NCI-H82 treated with DMSO at 0.1 percent for 48 hours (cell line): ENCODE measurements at regions not wholly inside any gene's neighbourhood (a gene's known extent, or its start where the extent isn't known, plus 50 kb on each side); places are given as distances from the start of the nearest gene placed in this dataset.

Experiments
- DNase-seq: peaks from one replicate; lab custom pipeline; 2025; ENCODE audit not compliant: unreplicated experiment; lab: John Stamatoyannopoulos, UW

DNA sequence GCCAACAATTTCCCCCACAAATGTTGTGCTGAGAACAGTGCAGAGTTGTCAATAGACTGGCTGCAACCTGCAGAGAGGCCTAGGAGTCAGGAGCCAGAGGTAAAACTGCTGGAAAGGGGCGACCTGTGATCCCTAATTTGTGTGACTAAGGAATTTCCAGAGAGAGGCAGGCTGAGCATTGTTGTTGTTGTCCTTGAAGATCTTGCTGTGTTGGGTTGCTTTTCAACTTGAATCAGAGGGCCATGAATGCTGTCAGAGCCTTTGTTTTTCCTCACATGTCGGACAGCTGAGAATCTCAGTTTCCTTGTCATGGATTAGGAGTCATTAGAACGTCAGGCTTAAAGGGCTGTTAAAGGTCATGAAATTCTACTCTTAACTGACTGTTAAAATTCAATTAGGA, 134.6 kb upstream of the ASTN2 start:
- peak; percentile 77 for DNase-seq

- peak; percentile 40 for DNase-seq
These were observed 133.7 kb upstream of the ASTN2 start for GRCh38 chr9:117548556-117548955.

DNA sequence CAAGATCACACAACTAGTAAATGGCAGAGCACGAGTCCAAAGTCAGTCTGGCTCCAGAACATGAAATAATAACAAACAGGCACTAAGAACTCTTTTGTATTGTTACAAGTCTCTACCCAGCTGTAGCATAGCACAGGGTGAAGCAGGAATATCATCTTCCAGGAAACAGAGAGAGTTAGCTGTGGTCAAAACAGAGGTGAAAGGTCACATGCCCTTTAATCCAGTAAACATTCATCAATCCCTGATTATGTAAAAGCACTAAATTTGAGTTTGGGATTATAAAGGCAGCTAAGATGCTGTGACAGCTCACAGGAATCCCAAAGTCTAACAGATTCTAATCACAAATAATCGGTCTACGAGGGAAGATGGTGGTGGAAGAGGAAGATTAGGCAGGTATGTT, 133.0 kb upstream of the ASTN2 start:
- DNase-seq = peak; percentile 24

DNA sequence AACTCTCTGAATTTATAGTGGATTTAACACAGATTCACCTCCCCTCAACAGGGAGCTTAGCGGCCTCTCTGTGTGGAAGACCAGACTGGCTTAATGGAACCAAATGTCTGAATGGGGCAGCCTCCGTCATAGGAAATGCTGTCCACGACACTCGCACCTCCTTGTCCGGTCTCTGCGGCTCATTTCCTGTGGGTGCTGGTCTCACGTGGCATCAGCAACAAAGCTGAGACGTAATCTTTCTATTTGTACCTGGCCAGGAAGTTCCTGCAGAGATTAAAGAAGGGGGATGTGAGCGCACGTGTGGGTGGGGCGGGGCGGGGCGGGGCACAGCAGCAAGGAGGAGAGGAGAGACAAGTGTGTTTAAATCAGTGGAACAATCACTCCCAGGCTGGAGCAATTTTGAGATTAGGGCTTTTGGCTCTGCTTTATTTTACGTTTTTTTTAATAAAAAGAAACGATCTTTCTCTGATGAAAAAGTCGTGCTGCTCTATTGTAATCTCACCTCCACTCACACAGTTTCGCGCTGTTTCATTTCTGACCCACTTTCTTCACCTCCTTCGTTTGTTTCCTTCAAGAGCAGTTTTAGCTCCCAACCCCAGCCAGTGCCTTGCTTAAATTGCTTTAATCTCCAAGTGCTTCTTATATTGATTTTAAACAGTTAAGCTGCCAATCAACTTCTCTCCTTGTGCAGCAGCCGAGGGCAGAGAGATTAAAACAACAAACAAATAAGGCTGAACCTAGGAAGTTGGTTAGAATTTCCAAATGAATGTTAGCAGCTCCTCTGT, 132.2 kb upstream of the ASTN2 start:
- peak; percentile 72 for DNase-seq

- no peak for DNase-seq
These were observed 131.0 kb upstream of the ASTN2 start for GRCh38 chr9:117545846-117546245.

DNA sequence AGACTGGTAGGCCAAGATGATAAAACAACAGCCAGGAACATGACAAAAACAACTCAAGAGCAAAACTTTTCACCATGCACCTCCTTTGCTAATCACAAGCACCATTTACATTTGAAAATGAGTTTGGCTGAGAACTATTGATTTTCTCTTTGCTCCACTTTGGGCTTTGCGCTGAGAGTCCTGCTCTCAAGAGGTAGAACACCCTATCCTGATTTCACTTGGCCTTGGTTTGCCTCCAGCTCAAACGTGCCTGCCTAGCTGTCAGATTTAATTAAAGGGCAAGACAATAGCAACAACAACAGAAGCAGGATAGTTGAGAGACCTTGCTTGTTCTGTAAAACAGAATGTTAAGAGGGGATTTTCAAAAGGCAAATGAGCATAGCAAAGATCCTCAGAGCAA, 128.2 kb upstream of the ASTN2 start:
- DNase-seq = no peak

GRCh38 chr9:117542021-117542420, 127.2 kb upstream of the ASTN2 start:
- DNase-seq = no peak

DNA sequence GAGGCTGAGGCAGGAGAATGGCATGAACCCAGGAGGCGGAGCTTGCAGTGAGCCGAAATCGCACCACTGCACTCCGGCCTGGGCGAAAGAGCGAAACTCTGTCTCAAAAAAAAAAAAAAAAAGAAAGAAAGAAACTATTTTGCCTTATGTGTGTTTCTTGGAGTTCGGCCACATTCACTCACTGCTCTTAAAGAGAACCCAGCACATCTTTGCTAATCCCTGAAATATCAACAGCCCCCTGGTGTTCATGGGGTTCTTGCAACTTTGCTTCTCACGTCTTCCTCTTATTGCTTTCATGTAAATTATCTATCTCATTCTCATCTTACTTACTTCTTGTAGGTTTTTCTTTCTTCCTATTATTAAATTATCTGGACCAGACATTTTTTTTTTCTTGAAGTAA, 126.3 kb upstream of the ASTN2 start:
- no peak for DNase-seq

DNA sequence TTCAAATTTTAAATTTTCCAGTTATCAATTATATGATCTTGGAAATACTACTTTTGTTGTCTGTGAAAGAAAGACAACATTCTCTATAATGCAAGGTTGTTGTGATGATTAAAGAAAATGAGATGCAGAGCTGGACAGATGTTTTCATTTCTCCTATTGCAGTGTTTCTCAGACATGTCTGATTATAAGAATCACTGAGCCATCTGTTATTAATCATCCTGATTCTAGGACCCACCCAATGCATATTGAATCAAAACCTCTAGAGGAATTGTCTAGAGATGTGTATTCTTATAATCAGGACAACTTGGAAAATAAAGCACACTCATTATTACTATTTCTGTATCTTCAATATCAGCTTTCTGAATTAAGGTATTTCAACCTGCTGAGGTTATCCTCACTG, 121.1 kb upstream of the ASTN2 start:
- no peak for DNase-seq

- peak; percentile 7 for DNase-seq
These were observed 120.6 kb upstream of the ASTN2 start for GRCh38 chr9:117535434-117535833.

GRCh38 chr9:117528225-117528624, 113.4 kb upstream of the ASTN2 start:
- DNase-seq = no peak

GRCh38 chr9:117526674-117527073, 111.8 kb upstream of the ASTN2 start:
- DNase-seq = no peak

- DNase-seq = peak; percentile 85
These were observed 108.8 kb upstream of the ASTN2 start for GRCh38 chr9:117523531-117524153.

DNA sequence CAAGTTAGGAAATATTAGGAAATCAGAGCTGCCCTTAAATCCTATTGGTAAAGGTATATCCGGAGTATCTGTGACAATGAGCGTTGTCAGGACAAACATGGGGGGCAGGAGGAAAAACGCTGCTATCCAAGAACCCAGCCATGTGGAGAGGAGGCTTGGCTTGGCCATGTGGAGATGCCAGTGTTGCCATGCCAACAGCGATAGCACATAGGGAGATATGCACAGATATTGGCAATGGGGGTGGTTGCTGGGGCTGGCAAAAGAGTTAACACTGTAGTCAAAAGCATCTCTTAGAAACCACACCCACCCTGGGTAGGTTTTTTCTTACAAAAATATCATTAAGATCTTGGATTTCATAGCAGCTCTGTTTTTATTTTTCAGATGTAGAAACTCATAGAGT, 106.4 kb upstream of the ASTN2 start:
- no peak for DNase-seq

DNA sequence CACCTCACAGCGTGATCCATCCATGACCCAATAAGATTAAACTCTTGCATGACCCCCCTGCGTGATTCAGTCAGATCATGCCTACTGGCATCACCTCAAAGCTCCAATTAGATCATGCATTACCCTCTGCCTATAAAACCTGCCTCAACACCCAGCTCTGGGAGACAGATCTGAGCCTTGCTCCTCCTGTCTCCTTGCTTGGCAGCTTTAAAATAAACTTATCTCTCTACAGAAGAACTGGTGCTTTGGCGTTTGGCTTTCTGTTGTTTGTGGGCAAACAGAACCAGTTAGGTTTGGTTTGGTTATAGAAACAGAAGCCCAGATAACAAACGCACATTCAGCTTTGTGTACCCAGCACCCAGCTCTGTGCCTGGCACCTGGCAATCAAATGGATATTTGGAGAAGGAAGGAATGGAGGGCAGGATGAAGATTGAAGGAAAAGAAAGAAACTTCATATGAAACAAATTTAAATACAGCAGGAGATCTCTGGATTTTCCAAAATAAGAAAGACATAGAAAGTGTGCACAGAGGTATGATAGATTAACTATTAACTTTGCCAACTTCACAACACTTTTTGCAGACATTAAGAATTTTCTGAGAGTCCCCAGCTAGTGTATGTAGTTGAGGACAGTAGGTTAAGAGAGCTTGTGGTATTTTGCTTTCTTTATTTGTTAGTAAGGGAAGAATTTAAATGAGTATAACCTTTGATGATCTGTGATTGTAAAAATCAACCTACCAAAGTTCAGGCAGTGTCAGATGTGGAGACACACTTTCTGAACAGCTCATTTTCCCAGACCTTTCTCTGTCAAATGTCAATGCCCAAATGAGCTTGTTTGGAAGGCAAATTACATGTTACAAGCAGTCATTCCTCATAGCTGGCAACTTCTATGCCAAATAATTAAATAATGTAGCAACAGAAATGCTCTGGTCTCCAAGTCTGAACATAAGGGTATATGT, 102.1 kb upstream of the ASTN2 start:
- no peak for DNase-seq

GRCh38 chr9:117511852-117512481, 97.1 kb upstream of the ASTN2 start:
- DNase-seq = no peak

GRCh38 chr9:117496307-117496706, 81.5 kb upstream of the ASTN2 start:
- DNase-seq = no peak

DNA sequence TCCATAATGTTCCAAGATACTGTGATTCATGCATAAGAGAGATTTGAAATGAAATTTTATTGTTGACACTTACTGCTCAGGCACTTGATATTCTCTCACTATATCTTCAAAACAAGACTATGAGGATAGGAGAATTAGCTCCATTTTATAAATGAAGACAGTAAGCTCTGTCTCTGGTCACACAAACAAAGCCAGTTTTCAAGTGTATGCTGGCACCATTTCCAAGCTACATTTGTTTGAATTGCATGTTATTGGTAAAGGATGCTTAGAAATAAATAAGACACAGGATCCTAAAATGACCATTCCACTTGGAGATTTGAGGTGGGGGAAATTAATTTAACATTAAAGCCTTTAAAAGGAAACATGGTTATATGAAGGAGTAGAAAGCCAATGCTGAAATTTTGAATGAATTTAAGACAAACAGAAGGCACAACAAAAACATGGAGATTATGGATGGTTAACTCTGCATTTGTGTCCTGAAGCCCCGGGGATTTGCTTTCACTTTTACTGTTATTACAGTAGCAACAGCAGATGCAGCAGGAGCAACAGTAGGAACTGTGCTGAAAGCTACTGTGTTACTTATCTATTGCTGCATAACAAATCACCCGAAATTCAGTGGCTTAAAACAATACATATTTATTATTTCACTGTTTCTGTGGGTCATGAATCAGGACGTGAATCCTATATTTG, 79.7 kb upstream of the ASTN2 start:
- no peak for DNase-seq

- DNase-seq = no peak
These were observed 77.6 kb upstream of the ASTN2 start for GRCh38 chr9:117492476-117492875.

- no peak for DNase-seq
These were observed 76.6 kb upstream of the ASTN2 start for GRCh38 chr9:117491491-117491890.

DNA sequence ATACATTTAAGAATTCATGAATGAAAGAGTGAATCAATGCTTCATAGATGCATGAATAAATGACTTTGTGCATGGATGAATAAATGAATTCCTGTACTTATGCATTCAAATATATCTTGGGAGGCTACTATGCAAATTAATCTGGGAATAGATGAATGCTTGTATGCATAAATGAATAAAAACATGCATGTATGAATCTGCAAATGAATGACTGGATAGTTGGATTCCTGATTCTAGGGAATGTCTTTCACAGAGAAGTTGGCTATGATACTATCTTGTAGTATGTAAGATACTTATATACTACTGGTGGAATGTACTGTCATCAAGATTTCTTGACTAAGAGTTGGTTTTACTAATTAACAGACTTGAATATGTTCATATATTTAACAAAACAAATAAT, 75.3 kb upstream of the ASTN2 start:
- DNase-seq = no peak
